K562 (cell line): ENCODE measurements at regions not wholly inside any gene's neighbourhood (a gene's known extent, or its start where the extent isn't known, plus 50 kb on each side); places are given as distances from the start of the nearest gene placed in this dataset.

Source experiments
- ATAC-seq: fragments of 200-7000 bp; cut with Tn5 transposase; 3 replicates; pipeline ENCODE4 v1.9.1; 2020; ENCODE audit warnings: moderate library complexity
- BruUV-seq: library from RNA; stranded (reverse); fragments of 400-500 nt; replicated peaks from 2 replicates; lab custom pipeline; 2021; lab: Mats Ljungman, UMichigan
- CTCF ChIA-PET: fragments of 300-600 bp; formaldehyde crosslinking; extraction: SDS; loops from one replicate; lab custom pipeline; 2021; ENCODE audit warnings: low intra/inter-chr PET ratio; lab: Yijun Ruan, JAX
- POLR2A ChIA-PET: fragments of 300-600, 350-650 bp; sonication (Branson Sonifier 250); formaldehyde crosslinking; extraction: SDS; loops from one replicate; lab custom pipeline; 2021; ENCODE audit warnings: antibody characterized with exemption, inconsistent platforms; lab: Yijun Ruan, JAX
- DNase-seq, 4 experiments: peaks; one replicate each; pipeline versions ENCODE4 v3.0.0 to v3.0.0-alpha.2; 2011 to 2018; ENCODE audit warnings: low spot score in 3 of 4, mixed read lengths in 3 of 4; ENCODE audit errors: extremely low read depth in 1 of 4
- FAIRE-seq: peaks from 2 replicates; lab custom pipeline; 2011; peaks lifted over from hg19 to GRCh38; lab: Jason Lieb, UNC
- H2AFZ ChIP-seq: 2 replicates; pipeline ENCODE4 v1.6.0; 2011; ENCODE audit warnings: low read depth, low read length, control low read depth, inconsistent platforms
- H3K27ac ChIP-seq: fragments of 200-600 bp; 3 replicates; pipeline ENCODE4 v1.8.0; 2011; ENCODE audit warnings: low read depth, mild to moderate bottlenecking, control low read depth, inconsistent platforms, low read length, moderate library complexity, mixed read lengths; ENCODE audit errors: extremely low read depth
- H3K27me3 ChIP-seq, 2 experiments: fragments of 300-600 bp in 1 of 2; 2 replicates in 1 of 2; 3 replicates in 1 of 2; pipeline versions ENCODE4 v1.6.0 to v1.8.0; 2011; ENCODE audit warnings: inconsistent platforms in 2 of 2, low read length in 2 of 2, mild to moderate bottlenecking in 1 of 2, mixed read lengths in 1 of 2, moderate library complexity in 1 of 2; ENCODE audit not compliant: control insufficient read depth in 2 of 2, insufficient read depth in 2 of 2
- H3K36me3 ChIP-seq: fragments of 300-600 bp; 3 replicates; pipeline ENCODE4 v1.8.0; 2011; ENCODE audit warnings: mild to moderate bottlenecking, low read length, inconsistent platforms; ENCODE audit not compliant: control insufficient read depth, insufficient read depth
- H3K4me1 ChIP-seq, 2 experiments: fragments of 200-600 bp in 1 of 2; replicated peaks in 1 of 2; 2 replicates in 1 of 2; 3 replicates in 1 of 2; pipeline versions ENCODE4 v1.5.1 to v1.8.0; 2011; ENCODE audit warnings: inconsistent platforms in 2 of 2, low read length in 2 of 2, mild to moderate bottlenecking in 1 of 2, mixed read lengths in 1 of 2, moderate library complexity in 1 of 2; ENCODE audit not compliant: control insufficient read depth in 2 of 2, insufficient read depth in 2 of 2
- H3K4me2 ChIP-seq: 2 replicates; pipeline ENCODE4 v1.6.1; 2011; ENCODE audit warnings: low read length, control low read depth, inconsistent platforms, mixed read lengths; ENCODE audit not compliant: insufficient read depth
- H3K4me3 ChIP-seq: fragments of 200-600 bp; sonication (generic), shearing (Covaris generic); 2 replicates; pipeline ENCODE4 v1.5.1; 2016; ENCODE audit warnings: control low read depth, inconsistent platforms
- H3K79me2 ChIP-seq: fragments of 200-600 bp; 3 replicates; pipeline ENCODE4 v1.8.0; 2011; ENCODE audit warnings: low read length, inconsistent platforms; ENCODE audit not compliant: control insufficient read depth, insufficient read depth
- H3K9ac ChIP-seq, 2 experiments: 2 replicates each; pipeline versions ENCODE4 v1.6.0 to v1.6.1; 2011; ENCODE audit warnings: low read depth in 2 of 2, low read length in 2 of 2, control low read depth in 1 of 2, inconsistent platforms in 1 of 2, mild to moderate bottlenecking in 1 of 2, mixed read lengths in 1 of 2; ENCODE audit not compliant: insufficient read depth in 1 of 2
- H3K9me1 ChIP-seq: one replicate; pipeline ENCODE4 v1.6.0; 2011; ENCODE audit warnings: inconsistent platforms, mild to moderate bottlenecking, low read length, moderate library complexity; ENCODE audit not compliant: control insufficient read depth, insufficient read depth
- H3K9me3 ChIP-seq: replicated peaks from 2 replicates; pipeline ENCODE4 v1.5.1; 2011; ENCODE audit warnings: low read depth, low read length, inconsistent platforms; ENCODE audit not compliant: control insufficient read depth, insufficient read depth
- H4K20me1 ChIP-seq: replicated peaks from 2 replicates; pipeline ENCODE4 v1.6.1; 2011; ENCODE audit warnings: low read length, inconsistent platforms, mixed read lengths; ENCODE audit not compliant: control insufficient read depth, insufficient read depth
- HIVEP1 ChIP-seq: fragments of 250-450 bp; sonication (Bioruptor Pico); IDR thresholded peaks from 2 replicates; pipeline ENCODE4 v1.4.0; 2020; ENCODE audit warnings: mild to moderate bottlenecking
- MTF1 ChIP-seq: fragments of 250-450 bp; sonication (Bioruptor Pico); IDR thresholded peaks from 2 replicates; pipeline ENCODE4 v1.9.0; 2021; ENCODE audit warnings: moderate library complexity, mild to moderate bottlenecking, inconsistent platforms, borderline replicate concordance
- NFRKB ChIP-seq: fragments of 450-650 bp; IDR thresholded peaks from 2 replicates; pipeline ENCODE4 v1.6.1; 2016; ENCODE audit warnings: low read depth
- POLR2AphosphoS2 ChIP-seq: IDR thresholded peaks from 2 replicates; pipeline ENCODE4 v1.6.1; 2012; ENCODE audit warnings: low read length, improper control_type of control experiment
- PRPF4 ChIP-seq: fragments of 200-400 bp; formaldehyde crosslinking; IDR thresholded peaks from one replicate; pipeline ENCODE4 v1.6.1; 2017; ENCODE audit warnings: low read length, low read depth, mild to moderate bottlenecking; ENCODE audit not compliant: insufficient read depth, poor library complexity, severe bottlenecking
- ZNF24 ChIP-seq: fragments of 450-650 bp; IDR thresholded peaks from 2 replicates; pipeline ENCODE4 v1.6.1; 2016
- WGBS: fragments of 100-300 bp; shearing (Covaris generic); methylation state at CpG from one replicate; pipeline ENCODE4 v1.1.6; 2016; ENCODE audit warnings: low coverage, mixed read lengths; ENCODE audit not compliant: insufficient coverage; ENCODE audit errors: missing lambda C conversion rate; 5-methylcytosine and 5-hydroxymethylcytosine counted together
- in situ Hi-C: fragments of 300-500 bp; cut with MboI; formaldehyde crosslinking; loops from 4 replicates; pipeline ENCODE4 v1.15.0; 2018; ENCODE audit warnings: inconsistent platforms, mixed read lengths
- intact Hi-C: fragments of 100-400 bp; cut with micrococcal nuclease; formaldehyde crosslinking; loops from 2 replicates; pipeline ENCODE4 v1.14.2; 2022
- TF ChIP-seq, protein P1 (sequence below): sonication (generic); formaldehyde crosslinking; IDR thresholded peaks from 2 replicates; pipeline ENCODE4 v1.8.1; 2023; ENCODE audit warnings: mild to moderate bottlenecking, missing genetic modification reagents

DNA sequence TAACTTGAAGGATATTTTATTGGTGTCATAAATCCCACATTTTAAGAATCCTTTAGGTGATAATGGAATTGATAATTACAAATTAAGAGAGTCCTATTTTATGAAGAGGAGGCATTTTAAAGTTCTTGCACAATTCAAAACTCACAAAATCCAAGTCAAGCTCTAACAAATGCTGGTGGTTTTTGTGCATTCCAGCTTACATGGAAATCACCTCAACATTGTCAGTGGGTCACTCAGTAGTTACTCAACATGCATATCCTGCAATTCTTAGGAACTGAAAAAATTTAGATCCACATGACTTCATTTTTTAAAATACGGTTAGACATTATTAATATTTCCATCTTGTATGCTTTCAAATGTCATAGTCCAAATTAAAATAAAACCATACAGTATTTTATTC is 487.2 kb downstream of the CNTN3 start:
- intact Hi-C loops, result no loop called here
- no peaks in the 10 kb centered on the region for H3K4me1 ChIP-seq
- CTCF ChIA-PET, result no interaction called here
- ATAC-seq (no peak), FAIRE-seq (no peak)
- WGBS, result 8% methylated on average over 1 of the region's 1 CpG
- no peaks in the 10 kb centered on the region for H3K9me1 ChIP-seq
- BruUV-seq, result no TSS peak
- H3K4me3 ChIP-seq, result no peak overlapping the region
- H3K27ac ChIP-seq, result no peak overlapping the region
- no peaks in the 10 kb centered on the region for H3K36me3 ChIP-seq
- POLR2A ChIA-PET, result no interaction called here
- H3K4me2 ChIP-seq, result no peak overlapping the region
- TF ChIP-seq, protein P1, sequence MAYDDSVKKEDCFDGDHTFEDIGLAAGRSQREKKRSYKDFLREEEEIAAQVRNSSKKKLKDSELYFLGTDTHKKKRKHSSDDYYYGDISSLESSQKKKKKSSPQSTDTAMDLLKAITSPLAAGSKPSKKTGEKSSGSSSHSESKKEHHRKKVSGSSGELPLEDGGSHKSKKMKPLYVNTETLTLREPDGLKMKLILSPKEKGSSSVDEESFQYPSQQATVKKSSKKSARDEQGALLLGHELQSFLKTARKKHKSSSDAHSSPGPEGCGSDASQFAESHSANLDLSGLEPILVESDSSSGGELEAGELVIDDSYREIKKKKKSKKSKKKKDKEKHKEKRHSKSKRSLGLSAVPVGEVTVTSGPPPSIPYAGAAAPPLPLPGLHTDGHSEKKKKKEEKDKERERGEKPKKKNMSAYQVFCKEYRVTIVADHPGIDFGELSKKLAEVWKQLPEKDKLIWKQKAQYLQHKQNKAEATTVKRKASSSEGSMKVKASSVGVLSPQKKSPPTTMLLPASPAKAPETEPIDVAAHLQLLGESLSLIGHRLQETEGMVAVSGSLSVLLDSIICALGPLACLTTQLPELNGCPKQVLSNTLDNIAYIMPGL (CRISPR knock-in tag), result no peak
- no peak for TF ChIP-seq ZNF24
- TF ChIP-seq NFRKB, result no peak
- TF ChIP-seq HIVEP1, result no peak
- no peak for TF ChIP-seq MTF1
- no peak for TF ChIP-seq POLR2AphosphoS2
- TF ChIP-seq PRPF4, result no peak
- TF ChIP-seq, all 486 proteins: peak for 0
- no peaks in the 10 kb centered on the region for H3K27me3 ChIP-seq
- DNase-seq, result no peak
- no peaks in the 10 kb centered on the region for H3K79me2 ChIP-seq
- H3K9me3 ChIP-seq, result no peaks in the 10 kb centered on the region
- no peak overlapping the region for H2AFZ ChIP-seq
- H4K20me1 ChIP-seq, result no peaks in the 10 kb centered on the region
- in situ Hi-C loops, result no loop called here
- no peak overlapping the region for H3K9ac ChIP-seq
